Suprapubic skin (tissue), 4 donors: ENCODE measurements at regions not wholly inside any gene's neighbourhood (a gene's known extent, or its start where the extent isn't known, plus 50 kb on each side); places are given as distances from the start of the nearest gene placed in this dataset.
"Not testable (repeated sequence)": the region's sequence is repeated elsewhere in the genome, so short reads cannot be mapped to it uniquely, and the experiment has no call there.

Source experiments
- DNase-seq, 2 donors: peaks; one replicate each; pipeline ENCODE4 v3.0.0-alpha.2; 2019; ENCODE audit warnings: low spot score in 2 of 2
- H3K27ac ChIP-seq: fragments of 200-600 bp; sonication (generic); one replicate; pipeline ENCODE4 v1.5.1; 2019
- H3K27me3 ChIP-seq: fragments of 200-600 bp; sonication (generic); one replicate; pipeline ENCODE4 v1.5.1; 2019
- H3K36me3 ChIP-seq: fragments of 200-600 bp; sonication (generic); one replicate; pipeline ENCODE4 v1.5.1; 2019
- H3K4me1 ChIP-seq: fragments of 200-600 bp; sonication (generic); one replicate; pipeline ENCODE4 v1.5.1; 2019
- H3K4me3 ChIP-seq: fragments of 200-600 bp; sonication (generic); one replicate; pipeline ENCODE4 v1.5.1; 2019; ENCODE audit warnings: mild to moderate bottlenecking
- H3K9me3 ChIP-seq: fragments of 200-600 bp; sonication (generic); one replicate; pipeline ENCODE4 v1.5.1; 2019
- EP300 ChIP-seq: sonication (generic); formaldehyde crosslinking; IDR thresholded peaks from one replicate; pipeline ENCODE4 v1.6.1; 2017; ENCODE audit warnings: antibody characterized with exemption
- POLR2A ChIP-seq, 2 donors: fragments of 450-650 bp; IDR thresholded peaks; one replicate each; pipeline ENCODE4 v1.6.1; 2017; ENCODE audit warnings: antibody characterized with exemption in 2 of 2, mild to moderate bottlenecking in 2 of 2, moderate library complexity in 2 of 2
- POLR2AphosphoS5 ChIP-seq, 3 donors: sonication (generic); formaldehyde crosslinking; IDR thresholded peaks; one replicate each; pipeline ENCODE4 v1.6.1; 2017; ENCODE audit warnings: antibody characterized with exemption in 3 of 3
- WGBS: methylation state at CpG from one replicate; pipeline ENCODE4 v1.1.5; 2018; 5-methylcytosine and 5-hydroxymethylcytosine counted together
- TF ChIP-seq, protein P1 (sequence below), 2 donors: fragments of 200-600 bp in 1 of 2; fragments of 450-650 bp in 1 of 2; sonication (generic) in 1 of 2; IDR thresholded peaks; one replicate each; pipeline ENCODE4 v1.5.1; 2016 to 2019; ENCODE audit warnings: antibody characterized with exemption in 2 of 2, mild to moderate bottlenecking in 1 of 2, moderate library complexity in 1 of 2

DNA sequence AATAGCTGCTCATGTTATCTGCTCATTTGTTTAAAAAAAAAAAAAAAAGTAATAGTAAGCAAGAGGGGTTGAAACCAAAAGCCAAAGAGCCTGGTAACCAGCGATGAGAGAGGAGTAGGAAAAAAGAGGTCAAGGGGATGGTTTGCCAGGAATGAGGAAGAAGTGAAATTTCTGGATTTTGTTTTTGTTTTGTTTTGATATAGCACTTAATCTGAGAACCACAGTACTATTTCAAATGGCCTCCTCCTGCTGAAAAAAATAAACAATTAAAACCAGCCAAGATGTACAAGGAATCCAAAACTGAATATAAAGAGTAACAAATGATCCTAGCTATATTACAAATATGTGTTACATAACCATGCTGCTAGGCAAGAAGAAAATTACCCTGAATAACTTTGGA lies 213.1 kb downstream of the FGFR2 start:
- Histone ChIP-seq H3K4me1 (no peaks in the 10 kb centered on the region), H3K27me3 (no peaks in the 10 kb centered on the region), H3K9me3 (no peaks in the 10 kb centered on the region), H3K4me3 (no peak overlapping the region), H3K36me3 (no peaks in the 10 kb centered on the region), H3K27ac (no peak overlapping the region)
- WGBS = 69% methylated on average over 1 of the region's 1 CpG
- TF ChIP-seq, protein P1, sequence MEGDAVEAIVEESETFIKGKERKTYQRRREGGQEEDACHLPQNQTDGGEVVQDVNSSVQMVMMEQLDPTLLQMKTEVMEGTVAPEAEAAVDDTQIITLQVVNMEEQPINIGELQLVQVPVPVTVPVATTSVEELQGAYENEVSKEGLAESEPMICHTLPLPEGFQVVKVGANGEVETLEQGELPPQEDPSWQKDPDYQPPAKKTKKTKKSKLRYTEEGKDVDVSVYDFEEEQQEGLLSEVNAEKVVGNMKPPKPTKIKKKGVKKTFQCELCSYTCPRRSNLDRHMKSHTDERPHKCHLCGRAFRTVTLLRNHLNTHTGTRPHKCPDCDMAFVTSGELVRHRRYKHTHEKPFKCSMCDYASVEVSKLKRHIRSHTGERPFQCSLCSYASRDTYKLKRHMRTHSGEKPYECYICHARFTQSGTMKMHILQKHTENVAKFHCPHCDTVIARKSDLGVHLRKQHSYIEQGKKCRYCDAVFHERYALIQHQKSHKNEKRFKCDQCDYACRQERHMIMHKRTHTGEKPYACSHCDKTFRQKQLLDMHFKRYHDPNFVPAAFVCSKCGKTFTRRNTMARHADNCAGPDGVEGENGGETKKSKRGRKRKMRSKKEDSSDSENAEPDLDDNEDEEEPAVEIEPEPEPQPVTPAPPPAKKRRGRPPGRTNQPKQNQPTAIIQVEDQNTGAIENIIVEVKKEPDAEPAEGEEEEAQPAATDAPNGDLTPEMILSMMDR (IDR thresholded peaks at IDR 0.05) = no peak
- no peak for TF ChIP-seq POLR2A (IDR thresholded peaks at IDR 0.05)
- no peak for TF ChIP-seq EP300
- TF ChIP-seq POLR2AphosphoS5 (IDR thresholded peaks at IDR 0.05) = no peak
- no peak for DNase-seq

DNA sequence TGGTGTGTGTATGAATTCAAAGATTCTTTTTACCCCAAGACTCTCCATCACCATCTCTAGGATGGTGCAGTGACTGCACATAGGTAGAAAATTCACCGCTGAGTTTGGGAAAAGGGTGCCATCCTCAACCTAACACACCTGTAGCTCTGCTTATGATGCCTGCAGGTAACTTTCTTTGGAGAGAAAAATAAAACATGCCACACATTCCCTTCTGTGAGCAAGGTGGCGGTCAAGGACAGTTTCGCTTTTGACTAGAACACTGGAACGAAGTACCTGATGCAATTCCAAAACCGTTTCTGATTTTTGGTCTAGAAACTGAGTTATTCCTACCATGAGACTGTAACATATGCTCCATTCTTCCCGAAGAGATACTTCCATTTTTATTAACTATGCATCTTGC lies 205.6 kb downstream of the FGFR2 start:
- Histone ChIP-seq H3K4me3 (no peak overlapping the region), H3K36me3 (no peaks in the 10 kb centered on the region), H3K27ac (no peak overlapping the region), H3K9me3 (no peaks in the 10 kb centered on the region), H3K4me1 (no peaks in the 10 kb centered on the region), H3K27me3 (no peaks in the 10 kb centered on the region)
- 60% methylated on average over 6 of the region's 6 CpGs for WGBS
- DNase-seq = no peak
- TF ChIP-seq EP300 (no peak), POLR2AphosphoS5 (IDR thresholded peaks at IDR 0.05) (no peak), POLR2A (IDR thresholded peaks at IDR 0.05) (no peak)
- TF ChIP-seq, protein P1 (IDR thresholded peaks at IDR 0.05) = no peak

DNA sequence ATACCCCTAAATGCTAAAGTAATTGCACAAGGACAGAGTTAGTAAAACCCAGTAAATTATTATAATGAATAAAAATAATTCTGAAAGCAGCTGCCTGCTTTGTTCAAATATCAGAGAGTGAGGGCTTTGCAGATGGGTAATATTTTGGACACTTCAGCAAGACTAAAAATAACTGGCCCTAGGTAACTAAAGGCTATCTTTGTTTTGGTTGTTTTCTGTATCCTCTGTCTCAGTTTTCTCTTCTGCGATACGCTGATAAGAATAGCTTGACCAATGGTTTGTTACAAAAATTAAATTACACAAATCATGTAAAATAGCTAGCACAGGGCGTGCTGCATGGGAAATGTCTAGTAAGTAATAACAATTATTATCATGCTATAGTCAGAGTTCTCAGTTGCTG lies 204.7 kb downstream of the FGFR2 start:
- H3K36me3 ChIP-seq = no peaks in the 10 kb centered on the region
- WGBS = 88% methylated on average over 3 of the region's 3 CpGs
- DNase-seq = no peak
- H3K4me1 ChIP-seq = no peaks in the 10 kb centered on the region
- H3K27me3 ChIP-seq = no peaks in the 10 kb centered on the region
- H3K4me3 ChIP-seq = no peak overlapping the region
- TF ChIP-seq POLR2AphosphoS5 (IDR thresholded peaks at IDR 0.05) = no peak
- no peak for TF ChIP-seq POLR2A (IDR thresholded peaks at IDR 0.05)
- TF ChIP-seq, protein P1 (IDR thresholded peaks at IDR 0.05) = no peak
- TF ChIP-seq EP300 = no peak
- H3K9me3 ChIP-seq = no peaks in the 10 kb centered on the region
- H3K27ac ChIP-seq = no peak overlapping the region

DNA sequence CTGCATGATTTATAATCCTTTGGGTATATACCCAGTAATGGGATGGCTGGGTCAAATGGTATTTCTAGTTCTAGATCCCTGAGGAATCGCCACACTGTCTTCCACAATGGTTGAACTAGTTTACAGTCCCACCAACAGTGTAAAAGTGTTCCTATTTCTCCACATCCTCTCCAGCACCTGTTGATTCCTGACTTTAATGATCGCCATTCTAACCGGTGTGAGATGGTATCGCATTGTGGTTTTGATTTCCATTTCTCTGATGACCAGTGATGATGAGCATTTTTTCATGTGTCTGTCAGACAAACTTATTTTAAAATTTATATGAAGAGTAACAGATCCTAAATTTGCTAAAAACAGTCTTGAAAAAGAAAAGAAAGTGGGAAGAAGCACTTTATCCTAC lies 197.7 kb downstream of the FGFR2 start:
- H3K4me1 ChIP-seq, H3K27ac ChIP-seq, H3K4me3 ChIP-seq, DNase-seq, H3K36me3 ChIP-seq, H3K27me3 ChIP-seq, H3K9me3 ChIP-seq: not testable (repeated sequence)
- whole genome bisulfite sequencing = 90% methylated on average over 4 of the region's 4 CpGs

DNA sequence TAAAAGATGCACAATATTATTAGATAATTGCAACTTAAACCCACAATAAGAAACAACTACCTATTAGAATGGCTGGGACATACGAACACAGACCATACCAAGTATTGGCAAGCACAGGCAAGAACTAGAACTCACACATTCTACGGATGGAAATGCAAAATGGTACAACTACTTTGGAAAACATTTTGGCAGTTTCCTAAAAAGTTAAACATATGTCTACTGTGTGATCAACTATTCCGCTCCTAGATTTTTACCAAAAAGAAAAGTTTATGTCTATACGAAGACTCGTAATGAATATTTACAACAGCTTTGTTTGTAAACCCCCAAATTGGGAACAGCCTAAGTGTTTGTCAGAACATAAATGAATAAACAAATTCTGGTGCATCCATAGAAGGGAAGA lies 194.7 kb downstream of the FGFR2 start:
- peaks cover 30% of the 10 kb centered on the region for H3K4me1 ChIP-seq
- no peaks in the 10 kb centered on the region for H3K36me3 ChIP-seq
- WGBS = 94% methylated on average over 5 of the region's 5 CpGs
- no peak overlapping the region for H3K27ac ChIP-seq
- no peak overlapping the region for H3K4me3 ChIP-seq
- no peaks in the 10 kb centered on the region for H3K9me3 ChIP-seq
- H3K27me3 ChIP-seq = no peaks in the 10 kb centered on the region
- DNase-seq = no peak
- TF ChIP-seq POLR2AphosphoS5 (IDR thresholded peaks at IDR 0.05) (no peak), EP300 (no peak), POLR2A (IDR thresholded peaks at IDR 0.05) (no peak)
- TF ChIP-seq, protein P1 (IDR thresholded peaks at IDR 0.05) = no peak

DNA sequence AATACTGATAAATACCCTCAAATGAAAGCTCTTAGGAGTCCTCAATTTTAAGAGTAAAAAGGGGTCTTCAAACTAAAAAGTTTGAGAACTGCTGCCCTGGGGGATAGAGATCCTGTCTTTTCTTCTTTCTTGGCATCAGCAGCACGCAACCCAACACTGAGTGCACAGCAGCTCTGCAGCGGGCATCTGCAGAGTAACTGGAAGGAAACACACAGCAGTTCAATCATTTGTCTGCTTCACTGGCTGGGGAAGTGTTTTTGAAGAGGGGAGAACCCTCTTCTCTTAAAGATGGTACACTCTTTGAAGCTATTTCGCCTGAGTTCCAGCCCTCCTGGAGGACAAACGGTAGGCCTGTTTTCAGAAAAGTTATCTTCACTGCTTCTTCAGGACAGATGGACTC lies 193.6 kb downstream of the FGFR2 start:
- TF ChIP-seq, protein P1 (IDR thresholded peaks at IDR 0.05) = no peak
- TF ChIP-seq EP300 (no peak), POLR2AphosphoS5 (IDR thresholded peaks at IDR 0.05) (no peak), POLR2A (IDR thresholded peaks at IDR 0.05) (no peak)
- no peak for DNase-seq
- 90% methylated on average over 4 of the region's 4 CpGs for WGBS
- Histone ChIP-seq H3K27ac (no peak overlapping the region), H3K4me1 (peaks cover 30% of the 10 kb centered on the region), H3K36me3 (no peaks in the 10 kb centered on the region), H3K27me3 (no peaks in the 10 kb centered on the region), H3K9me3 (no peaks in the 10 kb centered on the region), H3K4me3 (no peak overlapping the region)
